HCT116 (cell line): ENCODE measurements at regions not wholly inside any gene's neighbourhood (a gene's known extent, or its start where the extent isn't known, plus 50 kb on each side); places are given as distances from the start of the nearest gene placed in this dataset.

ENCODE experiments used
- ATAC-seq: fragments of 200-7000 bp; cut with Tn5 transposase; 2 replicates; pipeline ENCODE4 v1.9.1; 2020; ENCODE audit warnings: mild to moderate bottlenecking, moderate library complexity
- BruUV-seq: library from RNA; stranded (reverse); fragments of 400-500 nt; replicated peaks from 2 replicates; lab custom pipeline; 2021; lab: Mats Ljungman, UMichigan
- CTCF ChIA-PET: fragments of 300-600 bp; sonication (Branson Sonifier 250); formaldehyde crosslinking; loops from one replicate; lab custom pipeline; 2021; ENCODE audit warnings: antibody characterized with exemption; lab: Charles Lee
- POLR2A ChIA-PET: fragments of 300-600, 350-600 bp; sonication (Branson Sonifier 250); formaldehyde crosslinking; loops from one replicate; lab custom pipeline; 2021; ENCODE audit warnings: antibody characterized with exemption; lab: Charles Lee
- RAD21 ChIA-PET, 2 experiments: fragments of 300-600 bp; sonication (Branson Sonifier 250); formaldehyde crosslinking; loops; one replicate each; lab custom pipeline; 2023; ENCODE audit warnings: low total read pairs in 2 of 2; ENCODE audit not compliant: uncharacterized antibody in 2 of 2, unreplicated experiment in 2 of 2, low non-redundant PET in 1 of 2; lab: Charles Lee
- DNase-seq: peaks from one replicate; pipeline ENCODE4 v3.0.0-alpha.2; 2010; ENCODE audit warnings: low read depth, low spot score
- H2AFZ ChIP-seq: fragments of 200-600 bp; shearing (Covaris generic), sonication (generic); 2 replicates; pipeline ENCODE4 v1.6.1; 2017; ENCODE audit warnings: low read depth, mixed run types, mixed read lengths, antibody characterized with exemption, low read length; ENCODE audit not compliant: poor library complexity, severe bottlenecking
- H3K27ac ChIP-seq: 2 replicates; pipeline ENCODE4 v1.5.1; 2012; ENCODE audit warnings: low read depth, low read length
- H3K27me3 ChIP-seq: fragments of 200-600 bp; sonication (generic); 2 replicates; pipeline ENCODE4 v1.6.1; 2016; ENCODE audit warnings: mixed run types, low read length, mixed read lengths; ENCODE audit not compliant: insufficient read depth
- H3K36me3 ChIP-seq, 2 experiments: fragments of 200-500 bp in 1 of 2; fragments of 200-600 bp in 1 of 2; sonication (Bioruptor generic) in 1 of 2; sonication (generic) in 1 of 2; 2 replicates each; pipeline versions ENCODE4 v1.5.1 to v1.6.1; 2014 to 2016; ENCODE audit warnings: low read length in 2 of 2, inconsistent platforms in 1 of 2, mixed read lengths in 1 of 2, mixed run types in 1 of 2; ENCODE audit not compliant: insufficient read depth in 2 of 2, control insufficient read depth in 1 of 2
- H3K4me1 ChIP-seq, 2 experiments: fragments of 200-600 bp in 1 of 2; sonication (generic) in 1 of 2; 2 replicates each; pipeline versions ENCODE4 v1.5.1 to v1.6.1; 2012 to 2017; ENCODE audit warnings: low read length in 2 of 2, inconsistent platforms in 1 of 2, mild to moderate bottlenecking in 1 of 2, mixed read lengths in 1 of 2, mixed run types in 1 of 2, moderate library complexity in 1 of 2; ENCODE audit not compliant: insufficient read depth in 2 of 2, control insufficient read depth in 1 of 2
- H3K4me2 ChIP-seq: fragments of 200-600 bp; sonication (generic); 2 replicates; pipeline ENCODE4 v1.6.1; 2017; ENCODE audit warnings: mixed run types, low read length, mixed read lengths
- H3K4me3 ChIP-seq, 2 experiments: fragments of 200-600 bp in 1 of 2; sonication (generic) in 1 of 2; replicated peaks in 1 of 2; 2 replicates each; pipeline ENCODE4 v1.5.1; 2011 to 2016; ENCODE audit warnings: low read length in 2 of 2, control low read depth in 1 of 2, low read depth in 1 of 2, mild to moderate bottlenecking in 1 of 2, mixed read lengths in 1 of 2, mixed run types in 1 of 2
- H3K79me2 ChIP-seq: fragments of 200-600 bp; sonication (generic); 2 replicates; pipeline ENCODE4 v1.6.1; 2017; ENCODE audit warnings: mild to moderate bottlenecking, mixed run types, low read length, moderate library complexity, mixed read lengths; ENCODE audit not compliant: insufficient read depth
- H3K9ac ChIP-seq: fragments of 200-600 bp; sonication (generic); 2 replicates; pipeline ENCODE4 v1.6.1; 2016; ENCODE audit warnings: low read length, mixed read lengths
- H3K9me2 ChIP-seq: fragments of 200-600 bp; sonication (generic), shearing (Covaris generic); 2 replicates; pipeline ENCODE4 v1.6.1; 2017; ENCODE audit warnings: mixed run types, mild to moderate bottlenecking, moderate library complexity; ENCODE audit not compliant: insufficient read depth
- H3K9me3 ChIP-seq, 2 experiments: fragments of 200-500 bp in 1 of 2; fragments of 200-600 bp in 1 of 2; sonication (Bioruptor generic) in 1 of 2; sonication (generic) in 1 of 2; 2 replicates each; pipeline ENCODE4 v1.6.1; 2014 to 2017; ENCODE audit warnings: low read length in 2 of 2, mixed read lengths in 2 of 2, inconsistent platforms in 1 of 2, low read depth in 1 of 2, mild to moderate bottlenecking in 1 of 2, mixed run types in 1 of 2, moderate library complexity in 1 of 2; ENCODE audit not compliant: control insufficient read depth in 1 of 2, insufficient read depth in 1 of 2
- H4K20me1 ChIP-seq: fragments of 200-600 bp; sonication (generic), shearing (Covaris generic); 2 replicates; pipeline ENCODE4 v1.6.1; 2017; ENCODE audit warnings: mixed run types, mild to moderate bottlenecking, moderate library complexity; ENCODE audit not compliant: insufficient read depth
- CBX3 ChIP-seq: IDR thresholded peaks from 2 replicates; pipeline ENCODE4 v1.6.1; 2012; ENCODE audit warnings: low read depth
- EGR1 ChIP-seq: IDR thresholded peaks from 2 replicates; pipeline ENCODE4 v1.6.1; 2012; ENCODE audit warnings: low read depth
- ELF1 ChIP-seq: IDR thresholded peaks from 2 replicates; pipeline ENCODE4 v1.6.1; 2012; ENCODE audit warnings: low read depth, borderline replicate concordance
- EZH2 ChIP-seq: fragments of 200-600 bp; sonication (generic); IDR thresholded peaks from 2 replicates; pipeline ENCODE4 v1.6.1; 2017; ENCODE audit warnings: antibody characterized with exemption, mixed run types
- RAD21 ChIP-seq: IDR thresholded peaks from 2 replicates; pipeline ENCODE4 v1.6.1; 2012; ENCODE audit warnings: low read depth, mild to moderate bottlenecking
- SIN3A ChIP-seq: IDR thresholded peaks from 2 replicates; pipeline ENCODE4 v1.6.1; 2012; ENCODE audit warnings: low read depth
- SRF ChIP-seq: IDR thresholded peaks from 2 replicates; pipeline ENCODE4 v1.6.1; 2012; ENCODE audit warnings: low read depth
- ZFX ChIP-seq: fragments of 450-650 bp; IDR thresholded peaks from 2 replicates; pipeline ENCODE4 v1.6.1; 2017
- ZNF274 ChIP-seq: fragments of 200-500 bp; sonication (Bioruptor generic); IDR thresholded peaks from 2 replicates; pipeline ENCODE4 v1.6.1; 2014; ENCODE audit warnings: mild to moderate bottlenecking, low read depth, low read length, inconsistent platforms
- intact Hi-C: fragments of 100-400 bp; cut with micrococcal nuclease; formaldehyde crosslinking; loops from 2 replicates; pipeline ENCODE4 v1.10.0; 2022
- TF ChIP-seq, protein P1 (sequence below): IDR thresholded peaks from 2 replicates; pipeline ENCODE4 v1.6.1; 2012
- TF ChIP-seq, protein P2 (sequence below): IDR thresholded peaks from 2 replicates; pipeline ENCODE4 v1.6.1; 2012; ENCODE audit warnings: low read depth
- TF ChIP-seq, protein P3 (sequence below): IDR thresholded peaks from 2 replicates; pipeline ENCODE4 v1.6.1; 2011; ENCODE audit warnings: mild to moderate bottlenecking, low read length, moderate library complexity; ENCODE audit not compliant: insufficient replicate concordance; ENCODE audit errors: extremely low read depth

DNA sequence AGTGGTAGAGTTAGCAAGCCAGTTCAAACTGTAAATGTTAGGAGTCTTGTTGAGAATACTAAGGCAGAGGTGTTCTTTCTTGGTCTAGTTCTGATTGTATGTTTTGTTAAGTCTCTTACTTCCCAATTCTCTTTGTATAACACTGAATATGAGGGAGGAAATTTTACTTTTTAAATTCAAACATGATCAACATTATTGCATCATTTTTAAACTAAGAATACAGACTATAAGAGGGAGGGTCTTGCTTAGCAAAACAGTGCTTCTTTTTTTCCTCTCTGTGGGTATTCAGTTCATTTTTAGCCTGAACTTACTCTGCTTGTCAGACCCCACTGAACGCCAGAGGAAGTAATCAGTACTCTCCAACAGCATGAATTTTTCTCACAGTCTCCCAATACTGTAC lies 198.0 kb downstream of the GABRG1 start:
- no TSS peak for BruUV-seq
- no peaks in the 10 kb centered on the region for H3K36me3 ChIP-seq
- intact Hi-C loops = no loop called here
- no peak for TF ChIP-seq ZNF274
- TF ChIP-seq SRF = no peak
- TF ChIP-seq, protein P1, sequence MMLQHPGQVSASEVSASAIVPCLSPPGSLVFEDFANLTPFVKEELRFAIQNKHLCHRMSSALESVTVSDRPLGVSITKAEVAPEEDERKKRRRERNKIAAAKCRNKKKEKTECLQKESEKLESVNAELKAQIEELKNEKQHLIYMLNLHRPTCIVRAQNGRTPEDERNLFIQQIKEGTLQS = no peak
- TF ChIP-seq RAD21 = no peak
- TF ChIP-seq EGR1 = no peak
- POLR2A ChIA-PET = no interaction called here
- no peaks in the 10 kb centered on the region for H3K27me3 ChIP-seq
- no peaks in the 10 kb centered on the region for H3K79me2 ChIP-seq
- no peaks in the 10 kb centered on the region for H4K20me1 ChIP-seq
- no peak overlapping the region for H3K4me3 ChIP-seq
- ATAC-seq = no peak
- H3K9ac ChIP-seq = no peak overlapping the region
- no peak overlapping the region for H3K4me2 ChIP-seq
- no peak overlapping the region for H3K27ac ChIP-seq
- RAD21 ChIA-PET = no interaction called here
- no peaks in the 10 kb centered on the region for H3K4me1 ChIP-seq
- H3K9me2 ChIP-seq = no peaks in the 10 kb centered on the region
- peaks cover 0 to 15% of the 10 kb centered on the region in 2 experiments; a peak in 2 of 4 replicates for H3K9me3 ChIP-seq
- CTCF ChIA-PET = no interaction called here
- no peak overlapping the region for H2AFZ ChIP-seq
- no peak for DNase-seq

DNA sequence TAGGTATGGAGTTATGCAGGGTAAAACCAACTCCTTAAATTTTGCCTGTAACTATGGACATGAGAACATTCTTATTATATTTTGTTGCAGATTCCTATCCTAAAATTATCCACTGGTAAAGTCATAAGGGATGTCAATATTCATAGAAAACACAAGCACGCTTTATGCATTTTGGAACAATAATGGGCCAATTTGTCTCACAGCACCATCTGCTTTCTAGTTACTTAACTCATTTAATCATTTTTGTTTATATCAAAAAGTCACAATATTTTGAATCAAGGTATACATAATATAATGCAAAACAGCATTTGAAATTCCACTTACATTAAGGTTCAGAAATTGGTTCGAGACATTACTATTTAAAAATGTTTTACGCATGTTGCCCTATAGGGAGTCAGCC lies 203.0 kb downstream of the GABRG1 start:
- POLR2A ChIA-PET = no interaction called here
- RAD21 ChIA-PET = no interaction called here
- CTCF ChIA-PET = no interaction called here
- no peak for TF ChIP-seq CBX3
- no peak for TF ChIP-seq ZFX
- TF ChIP-seq SIN3A = no peak
- no peak for TF ChIP-seq EZH2
- TF ChIP-seq SRF = no peak
- TF ChIP-seq, protein P2, sequence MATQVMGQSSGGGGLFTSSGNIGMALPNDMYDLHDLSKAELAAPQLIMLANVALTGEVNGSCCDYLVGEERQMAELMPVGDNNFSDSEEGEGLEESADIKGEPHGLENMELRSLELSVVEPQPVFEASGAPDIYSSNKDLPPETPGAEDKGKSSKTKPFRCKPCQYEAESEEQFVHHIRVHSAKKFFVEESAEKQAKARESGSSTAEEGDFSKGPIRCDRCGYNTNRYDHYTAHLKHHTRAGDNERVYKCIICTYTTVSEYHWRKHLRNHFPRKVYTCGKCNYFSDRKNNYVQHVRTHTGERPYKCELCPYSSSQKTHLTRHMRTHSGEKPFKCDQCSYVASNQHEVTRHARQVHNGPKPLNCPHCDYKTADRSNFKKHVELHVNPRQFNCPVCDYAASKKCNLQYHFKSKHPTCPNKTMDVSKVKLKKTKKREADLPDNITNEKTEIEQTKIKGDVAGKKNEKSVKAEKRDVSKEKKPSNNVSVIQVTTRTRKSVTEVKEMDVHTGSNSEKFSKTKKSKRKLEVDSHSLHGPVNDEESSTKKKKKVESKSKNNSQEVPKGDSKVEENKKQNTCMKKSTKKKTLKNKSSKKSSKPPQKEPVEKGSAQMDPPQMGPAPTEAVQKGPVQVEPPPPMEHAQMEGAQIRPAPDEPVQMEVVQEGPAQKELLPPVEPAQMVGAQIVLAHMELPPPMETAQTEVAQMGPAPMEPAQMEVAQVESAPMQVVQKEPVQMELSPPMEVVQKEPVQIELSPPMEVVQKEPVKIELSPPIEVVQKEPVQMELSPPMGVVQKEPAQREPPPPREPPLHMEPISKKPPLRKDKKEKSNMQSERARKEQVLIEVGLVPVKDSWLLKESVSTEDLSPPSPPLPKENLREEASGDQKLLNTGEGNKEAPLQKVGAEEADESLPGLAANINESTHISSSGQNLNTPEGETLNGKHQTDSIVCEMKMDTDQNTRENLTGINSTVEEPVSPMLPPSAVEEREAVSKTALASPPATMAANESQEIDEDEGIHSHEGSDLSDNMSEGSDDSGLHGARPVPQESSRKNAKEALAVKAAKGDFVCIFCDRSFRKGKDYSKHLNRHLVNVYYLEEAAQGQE = no peak
- TF ChIP-seq RAD21 = no peak
- TF ChIP-seq ELF1 = no peak
- TF ChIP-seq, protein P3, sequence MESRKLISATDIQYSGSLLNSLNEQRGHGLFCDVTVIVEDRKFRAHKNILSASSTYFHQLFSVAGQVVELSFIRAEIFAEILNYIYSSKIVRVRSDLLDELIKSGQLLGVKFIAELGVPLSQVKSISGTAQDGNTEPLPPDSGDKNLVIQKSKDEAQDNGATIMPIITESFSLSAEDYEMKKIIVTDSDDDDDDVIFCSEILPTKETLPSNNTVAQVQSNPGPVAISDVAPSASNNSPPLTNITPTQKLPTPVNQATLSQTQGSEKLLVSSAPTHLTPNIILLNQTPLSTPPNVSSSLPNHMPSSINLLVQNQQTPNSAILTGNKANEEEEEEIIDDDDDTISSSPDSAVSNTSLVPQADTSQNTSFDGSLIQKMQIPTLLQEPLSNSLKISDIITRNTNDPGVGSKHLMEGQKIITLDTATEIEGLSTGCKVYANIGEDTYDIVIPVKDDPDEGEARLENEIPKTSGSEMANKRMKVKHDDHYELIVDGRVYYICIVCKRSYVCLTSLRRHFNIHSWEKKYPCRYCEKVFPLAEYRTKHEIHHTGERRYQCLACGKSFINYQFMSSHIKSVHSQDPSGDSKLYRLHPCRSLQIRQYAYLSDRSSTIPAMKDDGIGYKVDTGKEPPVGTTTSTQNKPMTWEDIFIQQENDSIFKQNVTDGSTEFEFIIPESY = no peak
- Histone ChIP-seq H3K9me3 (peaks cover 2 to 15% of the 10 kb centered on the region in 2 experiments; a peak in 2 of 4 replicates), H2AFZ (no peak overlapping the region), H3K4me2 (no peak overlapping the region), H4K20me1 (no peaks in the 10 kb centered on the region), H3K9ac (no peak overlapping the region), H3K79me2 (no peaks in the 10 kb centered on the region), H3K27ac (no peak overlapping the region), H3K4me3 (no peak overlapping the region), H3K9me2 (no peaks in the 10 kb centered on the region), H3K27me3 (no peaks in the 10 kb centered on the region), H3K4me1 (no peaks in the 10 kb centered on the region), H3K36me3 (no peaks in the 10 kb centered on the region)
- intact Hi-C loops = no loop called here
- DNase-seq = no peak
- ATAC-seq = no peak
- BruUV-seq = no TSS peak
